Neutrophil (primary cell): ENCODE measurements at regions not wholly inside any gene's neighbourhood (a gene's known extent, or its start where the extent isn't known, plus 50 kb on each side); places are given as distances from the start of the nearest gene placed in this dataset.

Experiments used
- H3K27ac ChIP-seq: fragments of 200-600 bp; sonication (generic); 2 replicates; pipeline ENCODE4 v1.5.1; 2016; ENCODE audit warnings: mild to moderate bottlenecking, moderate library complexity
- H3K27me3 ChIP-seq: fragments of 200-600 bp; sonication (generic); 2 replicates; pipeline ENCODE4 v1.6.0; 2016; ENCODE audit warnings: mild to moderate bottlenecking
- H3K36me3 ChIP-seq: fragments of 200-600 bp; sonication (generic); 2 replicates; pipeline ENCODE4 v1.5.1; 2017
- H3K4me1 ChIP-seq, 2 experiments: fragments of 200-600 bp in 1 of 2; sonication (generic) in 1 of 2; 1 replicate in 1 of 2; 2 replicates in 1 of 2; pipeline versions ENCODE4 v1.5.1 to v1.6.1; 2013 to 2016; ENCODE audit warnings: low read depth in 1 of 2, low read length in 1 of 2, mild to moderate bottlenecking in 1 of 2, moderate library complexity in 1 of 2; ENCODE audit not compliant: control insufficient read depth in 1 of 2, insufficient read depth in 1 of 2
- H3K4me3 ChIP-seq, 2 experiments: fragments of 200-600 bp in 1 of 2; sonication (generic) in 1 of 2; 1 replicate in 1 of 2; 2 replicates in 1 of 2; pipeline ENCODE4 v1.5.1; 2013 to 2016; ENCODE audit warnings: low read depth in 1 of 2, low read length in 1 of 2, mild to moderate bottlenecking in 1 of 2, moderate library complexity in 1 of 2
- H3K9me3 ChIP-seq: fragments of 200-600 bp; sonication (generic); 2 replicates; pipeline ENCODE4 v1.5.1; 2016
- CTCF ChIP-seq: fragments of 200-600 bp; sonication (generic); IDR thresholded peaks from 2 replicates; pipeline ENCODE4 v1.5.1; 2016; ENCODE audit warnings: antibody characterized with exemption

GRCh38 chr18:43682196-43682595 is 404.9 kb upstream of the SYT4 start:
- Histone ChIP-seq H3K27me3 (no peaks in the 10 kb centered on the region), H3K4me1 (no peaks in the 10 kb centered on the region), H3K27ac (no peak overlapping the region), H3K4me3 (no peak overlapping the region), H3K9me3 (no peaks in the 10 kb centered on the region), H3K36me3 (no peaks in the 10 kb centered on the region)
- no peak for TF ChIP-seq CTCF

- Histone ChIP-seq H3K4me3 (no peak overlapping the region), H3K4me1 (no peaks in the 10 kb centered on the region), H3K27ac (no peak overlapping the region), H3K36me3 (no peaks in the 10 kb centered on the region), H3K27me3 (no peaks in the 10 kb centered on the region), H3K9me3 (no peaks in the 10 kb centered on the region)
- TF ChIP-seq CTCF = no peak
Measured at GRCh38 chr18:43686709-43687108, 409.4 kb upstream of the SYT4 start.

- no peaks in the 10 kb centered on the region for H3K4me1 ChIP-seq
- H3K36me3 ChIP-seq = no peaks in the 10 kb centered on the region
- no peak for TF ChIP-seq CTCF
Measured at GRCh38 chr18:43692099-43692690, 414.9 kb upstream of the SYT4 start.

GRCh38 chr18:43702399-43702798 is 425.1 kb upstream of the SYT4 start:
- no peak overlapping the region for H3K4me3 ChIP-seq
- H3K4me1 ChIP-seq = no peaks in the 10 kb centered on the region
- TF ChIP-seq CTCF = no peak
- no peaks in the 10 kb centered on the region for H3K36me3 ChIP-seq
- no peak overlapping the region for H3K27ac ChIP-seq
- H3K9me3 ChIP-seq = no peaks in the 10 kb centered on the region
- no peaks in the 10 kb centered on the region for H3K27me3 ChIP-seq

More at GRCh38 chr18:43692099-43692690, 414.9 kb upstream of the SYT4 start:
- H3K27ac ChIP-seq = no peak overlapping the region
- no peak overlapping the region for H3K4me3 ChIP-seq
- H3K9me3 ChIP-seq = no peaks in the 10 kb centered on the region
- no peaks in the 10 kb centered on the region for H3K27me3 ChIP-seq

GRCh38 chr18:43703050-43703449 is 425.8 kb upstream of the SYT4 start:
- Histone ChIP-seq H3K4me3 (no peak overlapping the region), H3K36me3 (no peaks in the 10 kb centered on the region), H3K4me1 (no peaks in the 10 kb centered on the region), H3K27me3 (no peaks in the 10 kb centered on the region), H3K27ac (no peak overlapping the region), H3K9me3 (no peaks in the 10 kb centered on the region)
- TF ChIP-seq CTCF = no peak

GRCh38 chr18:43705850-43706249 is 428.6 kb upstream of the SYT4 start:
- Histone ChIP-seq H3K4me3 (no peak overlapping the region), H3K27me3 (no peaks in the 10 kb centered on the region), H3K36me3 (no peaks in the 10 kb centered on the region), H3K9me3 (no peaks in the 10 kb centered on the region), H3K4me1 (no peaks in the 10 kb centered on the region), H3K27ac (no peak overlapping the region)
- no peak for TF ChIP-seq CTCF
